NCI-H146 (cell line): ENCODE measurements at regions not wholly inside any gene's neighbourhood (a gene's known extent, or its start where the extent isn't known, plus 50 kb on each side); places are given as distances from the start of the nearest gene placed in this dataset.
A peak's percentile ranks its signal among the peaks of the same experiment; 100 is the strongest.

ENCODE experiments used
- DNase-seq: peaks from one replicate; lab custom pipeline; 2025; lab: John Stamatoyannopoulos, UW

DNA sequence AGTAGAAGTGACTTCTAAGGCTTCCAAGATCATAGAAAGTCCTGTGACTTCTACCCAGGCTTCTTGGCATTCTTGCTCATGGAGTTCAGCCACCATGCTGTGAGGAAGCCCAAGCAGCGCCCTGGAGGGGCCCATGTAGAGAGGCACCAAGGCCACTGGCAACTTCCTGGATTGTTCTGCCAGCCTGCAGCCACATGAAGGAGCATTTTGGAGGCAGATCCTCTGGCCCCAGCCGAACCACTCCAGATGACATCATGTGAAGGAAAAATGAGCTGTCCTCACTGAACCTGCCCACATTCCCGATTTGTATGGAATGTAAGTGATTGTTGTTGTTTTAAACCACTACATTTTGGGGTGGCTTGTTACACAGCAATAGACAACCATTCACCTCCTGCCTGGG, 51.5 kb upstream of the MNX1 start:
- no peak for DNase-seq

DNA sequence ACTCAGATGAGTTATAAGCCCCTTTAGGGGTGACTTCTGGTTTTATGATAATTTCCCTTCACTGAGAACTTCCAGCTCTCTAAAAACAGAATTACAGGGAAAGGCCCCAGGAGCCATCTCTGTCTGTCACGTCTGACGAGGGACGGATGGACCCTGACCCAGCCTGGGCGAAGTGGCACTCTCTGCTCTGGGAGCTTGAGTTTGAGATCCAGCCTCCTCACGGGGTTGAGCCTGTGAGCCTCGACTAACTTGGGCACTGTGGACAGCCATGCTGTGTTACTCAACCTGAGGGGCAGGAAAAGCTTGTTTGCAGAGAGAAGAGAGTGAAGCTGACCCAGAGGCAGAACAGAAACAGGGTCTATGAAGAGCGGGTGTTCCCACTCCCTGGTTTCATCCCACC, 54.6 kb upstream of the MNX1 start:
- no peak for DNase-seq

DNA sequence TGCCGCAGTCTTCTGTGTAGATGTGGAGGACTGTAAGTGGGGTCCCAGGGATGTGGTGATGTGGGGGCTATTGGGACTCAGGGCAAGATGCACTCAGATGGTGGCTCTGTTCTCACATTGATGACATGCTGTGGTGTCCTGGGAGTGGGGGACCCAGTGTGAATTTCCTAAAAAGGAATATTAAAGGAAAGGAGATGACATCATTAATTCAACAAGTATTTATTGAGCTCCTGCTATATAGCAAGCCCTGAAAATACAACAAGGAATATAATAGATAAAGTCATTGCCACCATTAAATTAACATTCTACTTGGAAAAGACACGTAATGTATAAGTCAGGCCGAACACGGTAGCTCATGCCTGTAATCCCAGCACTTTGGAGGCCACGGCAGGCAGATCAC, 61.9 kb upstream of the MNX1 start:
- DNase-seq, result no peak

DNA sequence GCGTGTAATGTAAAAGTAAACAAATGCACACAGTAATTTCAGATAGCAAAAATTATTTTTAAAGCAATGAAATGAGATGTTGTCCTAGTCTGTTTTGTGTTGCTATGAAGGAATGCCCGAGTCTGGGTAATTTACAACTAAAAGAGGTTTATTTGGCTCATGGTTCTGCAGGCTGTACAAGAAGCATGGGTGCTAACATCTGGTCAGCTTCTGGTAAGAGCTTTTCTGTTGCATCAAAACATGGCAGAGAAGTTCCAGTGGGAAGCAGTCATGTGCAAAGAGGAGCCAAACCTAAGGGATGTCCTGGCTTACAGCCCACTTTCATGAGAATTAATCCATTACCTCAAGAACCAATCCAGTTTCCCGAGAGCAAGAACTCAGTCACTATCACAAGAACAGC, 62.9 kb upstream of the MNX1 start:
- DNase-seq, result no peak

DNA sequence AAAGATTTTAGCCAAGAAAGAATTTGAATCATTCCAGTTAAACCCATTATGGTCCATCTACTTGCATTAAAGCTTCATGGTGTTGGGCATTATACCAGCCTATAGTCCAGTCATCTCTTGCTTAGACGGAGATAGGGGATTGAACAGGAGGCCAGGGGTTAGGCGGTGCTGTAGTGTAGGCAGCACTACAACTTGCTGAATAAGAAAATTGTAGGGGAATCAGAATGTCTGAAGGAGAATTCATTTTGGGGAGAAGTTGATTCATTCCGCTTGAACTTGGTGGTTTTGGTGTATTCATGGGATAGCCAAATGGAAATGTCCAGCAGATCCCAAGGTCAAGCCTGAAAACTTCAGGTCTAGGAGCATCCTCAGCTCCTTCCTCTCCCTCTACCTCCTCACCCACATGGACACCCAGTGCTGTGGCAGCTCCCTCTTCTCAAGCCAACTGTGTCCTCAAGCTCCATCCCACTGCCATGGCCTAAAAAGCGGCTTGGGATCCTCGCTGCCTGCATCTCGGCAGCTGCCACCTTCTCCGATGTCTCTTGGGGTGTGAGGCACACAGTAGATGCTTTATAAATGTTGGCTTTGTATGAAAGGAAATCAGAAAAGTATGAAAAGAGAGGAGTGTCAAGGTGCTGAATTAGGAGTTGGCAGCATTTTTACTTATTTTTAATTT, 63.6 kb upstream of the MNX1 start:
- no peak for DNase-seq

DNA sequence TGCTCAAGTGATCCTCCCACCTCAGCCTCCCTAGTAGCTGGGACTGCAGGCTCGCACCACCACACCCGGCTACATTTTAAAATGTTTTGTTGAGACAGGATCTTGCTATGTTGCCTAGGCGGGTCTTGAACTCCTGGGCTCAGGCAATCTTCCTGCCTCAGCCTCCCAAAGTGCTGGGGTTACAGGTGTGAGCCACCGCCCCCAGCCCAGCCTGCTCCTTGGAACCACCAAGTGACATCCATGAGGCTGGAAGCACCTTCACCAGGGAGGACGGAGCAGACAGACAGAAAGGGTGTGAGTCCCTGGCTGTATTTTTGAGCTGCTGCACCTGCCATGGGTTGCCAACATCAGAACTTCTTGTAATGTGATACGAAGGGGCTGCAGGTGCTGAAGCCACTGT, 62.3 kb upstream of the UBE3C start:
- no peak for DNase-seq

DNA sequence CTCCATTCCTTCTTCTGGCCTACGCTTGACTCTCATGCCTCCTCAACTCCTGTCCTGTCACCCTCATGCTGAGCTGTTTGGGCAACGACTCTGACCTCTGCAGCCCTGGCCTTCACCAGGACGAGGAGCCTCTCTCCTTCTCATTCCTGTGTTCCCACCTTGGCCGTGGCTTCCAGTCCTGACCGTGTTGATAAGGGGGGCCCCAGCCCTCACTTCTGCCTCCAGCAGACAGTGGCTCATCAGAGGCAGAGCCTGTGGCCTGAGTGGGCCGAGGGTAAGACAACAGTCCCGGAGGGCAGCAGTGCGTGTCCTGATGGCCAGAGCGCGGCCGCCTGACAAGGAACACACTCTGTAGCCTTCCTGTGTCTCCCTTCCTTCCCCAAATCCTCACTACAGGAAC, 61.7 kb upstream of the UBE3C start:
- no peak for DNase-seq

DNA sequence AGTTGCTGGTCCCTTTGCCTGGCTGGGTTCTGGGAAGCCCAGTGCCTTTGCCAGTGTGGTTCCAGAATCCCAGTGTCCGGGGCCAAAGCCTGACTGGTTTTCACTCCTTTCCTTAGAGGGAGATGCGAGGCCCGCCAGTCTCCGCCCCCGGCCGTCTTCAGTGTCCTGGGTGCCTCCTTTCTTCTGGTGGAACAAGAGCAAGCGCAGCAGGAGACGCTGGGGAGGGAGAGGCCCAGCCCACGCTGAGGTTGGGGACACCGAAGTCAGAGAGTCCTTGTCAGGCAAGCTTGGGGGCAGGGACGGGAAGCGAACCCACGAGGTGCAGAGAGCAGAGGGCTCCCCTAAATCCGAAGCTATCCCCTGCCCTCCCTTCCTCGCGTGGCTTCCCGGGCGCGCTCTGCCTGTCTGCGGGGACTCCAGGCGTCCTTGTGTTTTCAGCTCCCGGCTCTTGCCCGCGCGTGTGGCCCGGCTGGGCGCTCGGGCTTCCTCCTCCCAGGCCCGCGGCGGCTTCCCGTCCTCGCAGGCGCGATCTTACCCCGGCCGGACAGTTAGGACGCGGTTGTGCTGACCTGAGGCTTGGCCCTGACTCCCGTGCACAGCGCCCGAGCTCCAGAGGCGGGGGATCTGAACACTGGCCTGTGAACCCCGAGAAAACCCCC, 60.6 kb upstream of the UBE3C start:
- DNase-seq, result peak; percentile 45

DNA sequence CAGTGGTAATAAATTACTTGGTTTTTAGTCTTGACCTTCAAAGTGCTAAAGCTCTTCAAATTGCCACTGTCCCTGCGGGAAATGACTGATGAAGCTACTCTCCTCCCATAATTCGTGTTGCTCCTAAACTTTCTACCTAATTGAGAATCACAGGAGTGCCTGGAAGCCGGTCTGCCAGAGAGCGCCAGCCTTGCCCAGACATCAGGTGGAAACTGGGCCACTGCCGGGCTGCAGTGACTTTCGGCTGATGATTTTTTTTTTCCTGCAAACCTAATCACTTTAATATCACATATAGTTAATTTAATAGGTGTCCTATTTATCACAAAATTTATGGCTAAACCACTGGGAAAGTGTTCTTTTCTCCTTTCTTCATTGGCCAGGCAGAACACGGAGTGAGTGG, 59.6 kb upstream of the UBE3C start:
- no peak for DNase-seq

DNA sequence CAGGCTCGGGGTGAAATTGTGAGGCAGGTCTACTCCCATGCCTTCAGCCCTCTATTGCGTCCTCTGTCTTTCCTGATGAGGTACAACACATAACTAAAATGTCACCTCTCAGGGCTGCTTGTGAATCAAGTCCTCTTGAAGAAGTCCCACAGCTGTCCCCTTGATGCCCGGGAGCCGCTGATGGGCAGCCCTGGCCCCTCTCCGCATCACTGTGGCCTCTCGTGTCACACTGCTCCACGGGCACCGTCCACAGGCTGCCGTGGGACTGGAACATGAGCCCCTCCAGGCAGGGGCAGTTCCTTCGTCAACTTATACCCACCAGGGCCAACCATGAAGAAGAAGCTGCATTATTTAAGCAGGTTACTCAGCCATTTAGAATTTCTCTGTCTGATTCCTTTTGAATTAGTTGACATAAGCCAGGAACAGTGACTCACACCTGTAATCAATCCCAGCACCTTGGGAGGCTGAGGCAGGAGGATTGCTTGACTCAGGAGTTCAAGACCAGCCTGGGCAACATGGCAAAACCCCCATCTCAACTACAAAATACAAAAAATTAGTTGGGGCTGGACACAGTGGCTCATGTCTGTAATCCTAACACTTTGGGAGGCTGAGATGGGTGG, 58.5 kb upstream of the UBE3C start:
- DNase-seq, result no peak

DNA sequence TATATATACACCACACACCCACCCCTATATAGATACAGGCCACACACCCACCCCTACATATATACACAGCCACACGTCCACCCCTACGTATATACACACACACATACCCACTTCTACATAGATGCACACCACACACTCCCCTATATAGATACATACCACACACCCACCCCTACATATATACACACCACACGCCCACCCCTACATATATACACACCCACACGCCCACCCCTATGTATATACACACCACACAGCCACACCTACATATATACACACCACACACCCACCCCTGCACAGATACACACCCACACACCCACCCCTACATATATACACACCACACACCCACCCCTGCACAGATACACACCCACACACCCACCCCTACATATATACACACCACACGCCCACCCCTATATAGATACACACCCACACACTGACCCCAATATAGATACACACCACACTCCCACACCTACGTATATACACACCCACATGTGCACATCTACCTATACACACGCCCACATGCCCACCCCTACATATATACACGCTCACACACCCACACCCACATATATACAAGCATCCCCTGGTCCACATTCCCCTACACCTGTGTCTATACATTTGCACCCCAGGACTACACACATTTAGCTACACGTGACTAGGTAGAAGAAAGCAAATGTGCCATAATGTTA, 52.1 kb upstream of the UBE3C start:
- DNase-seq, result no peak

DNA sequence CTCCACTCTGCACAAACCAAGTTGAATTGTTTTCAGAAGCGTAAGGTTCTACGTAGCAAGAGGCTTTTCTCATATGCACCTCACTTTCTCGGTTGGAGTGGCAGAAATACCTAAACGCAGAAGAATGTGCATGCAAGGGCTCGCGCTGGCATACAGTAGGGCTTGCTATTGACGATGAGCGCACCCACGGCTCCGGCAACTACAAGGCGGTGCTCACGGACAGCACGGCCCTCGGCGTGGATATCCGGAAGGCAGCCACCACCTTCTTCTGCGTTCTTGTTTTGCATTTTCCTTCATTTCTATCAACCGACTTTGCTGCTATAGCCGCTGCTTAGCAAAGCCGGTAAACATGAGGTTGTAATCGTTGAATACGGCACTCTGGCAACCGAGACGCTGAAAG, 51.1 kb upstream of the UBE3C start:
- DNase-seq, result no peak

DNA sequence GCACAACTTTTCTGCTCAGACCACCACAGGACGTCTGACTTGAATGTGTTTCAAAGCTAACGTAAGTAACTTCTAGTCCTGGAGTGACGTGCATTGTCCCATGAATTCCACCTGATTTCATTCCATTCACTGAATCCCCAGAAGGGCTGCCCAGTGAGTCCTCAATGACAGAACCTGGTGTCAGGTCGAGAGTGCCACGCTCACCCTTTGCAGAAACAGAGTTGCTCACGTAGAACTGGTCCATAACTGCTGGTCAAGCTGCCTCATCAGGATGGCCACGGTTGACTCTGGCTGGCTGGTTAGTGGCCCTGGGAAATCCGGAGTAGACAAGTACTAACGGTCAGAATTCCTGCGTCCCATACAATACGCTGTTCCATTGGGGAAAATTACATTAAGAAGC, 50.6 kb upstream of the UBE3C start:
- DNase-seq, result no peak
